Lower leg skin (tissue), 4 donors: ENCODE measurements at regions not wholly inside any gene's neighbourhood (a gene's known extent, or its start where the extent isn't known, plus 50 kb on each side); places are given as distances from the start of the nearest gene placed in this dataset.

Experiments
- DNase-seq, 2 donors: peaks; one replicate each; pipeline ENCODE4 v3.0.0-alpha.2; 2019; ENCODE audit warnings: low spot score in 2 of 2
- H3K4me3 ChIP-seq: fragments of 200-600 bp; sonication (generic); 2 replicates; pipeline ENCODE4 v1.5.1; 2017; ENCODE audit warnings: mild to moderate bottlenecking, low read depth; ENCODE audit not compliant: poor library complexity, severe bottlenecking
- POLR2A ChIP-seq, 2 donors: fragments of 450-650 bp; IDR thresholded peaks; one replicate each; pipeline ENCODE4 v1.6.1; 2016 to 2017; ENCODE audit warnings: antibody characterized with exemption in 2 of 2, mild to moderate bottlenecking in 1 of 2, moderate library complexity in 1 of 2
- WGBS, 2 donors: methylation state at CpG; one replicate each; pipeline ENCODE4 v1.1.5; 2018; 5-methylcytosine and 5-hydroxymethylcytosine counted together
- intact Hi-C: fragments of 100-400 bp; cut with DNase I; formaldehyde crosslinking; loops from one replicate; pipeline ENCODE4 v1.15.0; 2023; ENCODE audit warnings: low total_unique reads
- TF ChIP-seq, protein P1 (sequence below), 3 donors: fragments of 450-650 bp; IDR thresholded peaks; one replicate each; pipeline ENCODE4 v1.5.1; 2016; ENCODE audit warnings: antibody characterized with exemption in 3 of 3, mild to moderate bottlenecking in 3 of 3, moderate library complexity in 2 of 3

DNA sequence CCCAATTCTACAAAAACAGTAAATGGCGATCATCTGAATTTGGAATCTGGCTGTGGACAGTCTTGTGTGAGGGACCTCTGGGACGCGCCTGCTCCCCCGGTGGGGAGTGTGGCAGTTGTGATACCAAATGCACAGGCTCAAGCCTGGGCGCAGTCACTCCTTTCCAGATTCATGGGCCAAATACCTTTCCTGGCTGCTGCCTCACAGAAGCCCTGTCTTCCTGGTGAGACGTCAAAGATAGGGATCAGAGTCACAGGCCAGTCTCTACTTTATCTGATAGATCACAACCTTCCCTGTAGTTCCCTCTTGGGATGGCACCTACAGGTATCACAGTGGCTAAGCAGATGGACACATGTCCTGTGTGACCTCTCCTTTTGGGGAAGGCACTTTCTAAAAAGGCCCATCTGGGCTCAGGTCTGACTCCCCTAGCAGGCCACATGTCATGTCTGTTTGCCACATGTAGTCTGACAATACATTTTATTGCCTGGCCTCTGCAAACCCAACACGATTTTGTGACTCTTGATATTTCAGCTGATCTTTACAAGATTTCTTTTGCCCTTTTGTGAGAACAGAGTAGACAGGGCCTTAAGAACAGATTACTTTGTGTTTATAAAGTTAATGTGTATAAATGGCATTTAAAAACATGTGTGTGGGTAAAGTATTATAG, 150.1 kb downstream of the SNX10 start:
- 77 to 82% methylated on average over 7 of the region's 7 CpGs for WGBS, 2 donors
- TF ChIP-seq, protein P1, sequence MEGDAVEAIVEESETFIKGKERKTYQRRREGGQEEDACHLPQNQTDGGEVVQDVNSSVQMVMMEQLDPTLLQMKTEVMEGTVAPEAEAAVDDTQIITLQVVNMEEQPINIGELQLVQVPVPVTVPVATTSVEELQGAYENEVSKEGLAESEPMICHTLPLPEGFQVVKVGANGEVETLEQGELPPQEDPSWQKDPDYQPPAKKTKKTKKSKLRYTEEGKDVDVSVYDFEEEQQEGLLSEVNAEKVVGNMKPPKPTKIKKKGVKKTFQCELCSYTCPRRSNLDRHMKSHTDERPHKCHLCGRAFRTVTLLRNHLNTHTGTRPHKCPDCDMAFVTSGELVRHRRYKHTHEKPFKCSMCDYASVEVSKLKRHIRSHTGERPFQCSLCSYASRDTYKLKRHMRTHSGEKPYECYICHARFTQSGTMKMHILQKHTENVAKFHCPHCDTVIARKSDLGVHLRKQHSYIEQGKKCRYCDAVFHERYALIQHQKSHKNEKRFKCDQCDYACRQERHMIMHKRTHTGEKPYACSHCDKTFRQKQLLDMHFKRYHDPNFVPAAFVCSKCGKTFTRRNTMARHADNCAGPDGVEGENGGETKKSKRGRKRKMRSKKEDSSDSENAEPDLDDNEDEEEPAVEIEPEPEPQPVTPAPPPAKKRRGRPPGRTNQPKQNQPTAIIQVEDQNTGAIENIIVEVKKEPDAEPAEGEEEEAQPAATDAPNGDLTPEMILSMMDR (IDR thresholded peaks at IDR 0.05), result no peak
- TF ChIP-seq POLR2A (IDR thresholded peaks at IDR 0.05), result no peak
- DNase-seq, result no peak
- intact Hi-C loops, result no loop called here
- H3K4me3 ChIP-seq, result no peak overlapping the region

DNA sequence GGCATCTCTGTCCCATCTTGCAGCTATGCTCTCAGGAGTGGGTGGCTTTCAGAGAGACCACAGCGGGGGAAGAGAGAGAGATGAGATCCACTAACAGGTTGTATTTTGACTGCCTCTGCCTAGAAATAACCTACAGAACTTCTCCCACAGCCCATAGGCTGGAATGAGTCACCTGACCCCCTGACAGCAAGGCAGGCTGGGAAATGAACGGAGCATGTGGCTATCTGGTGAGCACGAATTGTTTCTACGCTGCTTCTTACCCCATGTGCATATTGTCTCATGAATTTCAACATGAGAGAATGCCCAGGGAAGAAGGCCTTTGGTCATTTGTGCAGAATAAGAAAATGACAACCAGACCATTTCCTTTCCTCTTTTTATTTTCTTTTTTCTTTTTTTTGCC, 151.3 kb downstream of the SNX10 start:
- no peak for TF ChIP-seq POLR2A (IDR thresholded peaks at IDR 0.05)
- TF ChIP-seq, protein P1 (IDR thresholded peaks at IDR 0.05), result no peak
- H3K4me3 ChIP-seq, result no peak overlapping the region
- DNase-seq, result no peak
- intact Hi-C loops, result no loop called here
- 95 to 98% methylated on average over 4 of the region's 4 CpGs for WGBS, 2 donors

DNA sequence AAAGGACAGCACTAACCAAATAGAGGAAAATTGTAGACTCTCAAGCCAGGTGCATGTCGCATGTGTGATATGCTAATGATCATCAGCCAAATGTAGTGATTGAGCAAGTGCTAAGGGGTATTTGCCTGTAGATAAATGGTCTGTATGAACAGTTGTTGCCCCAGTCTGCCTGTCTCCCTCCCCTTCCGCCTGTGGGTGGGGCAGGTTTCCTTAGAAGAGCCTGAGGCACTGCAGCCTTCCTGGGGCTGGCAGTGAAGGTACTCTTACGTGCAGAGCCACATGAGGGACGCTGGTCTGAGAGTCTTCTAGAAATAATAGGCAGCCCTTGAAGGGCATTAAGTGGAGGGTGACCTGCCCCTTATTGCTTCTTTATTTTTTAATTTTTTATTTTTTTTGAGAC, 152.1 kb downstream of the SNX10 start:
- TF ChIP-seq, protein P1 (IDR thresholded peaks at IDR 0.05), result no peak
- TF ChIP-seq POLR2A (IDR thresholded peaks at IDR 0.05), result no peak
- 58 to 73% methylated on average over 4 of the region's 4 CpGs for WGBS, 2 donors
- no peak for DNase-seq
- H3K4me3 ChIP-seq, result no peak overlapping the region
- intact Hi-C loops, result no loop called here

DNA sequence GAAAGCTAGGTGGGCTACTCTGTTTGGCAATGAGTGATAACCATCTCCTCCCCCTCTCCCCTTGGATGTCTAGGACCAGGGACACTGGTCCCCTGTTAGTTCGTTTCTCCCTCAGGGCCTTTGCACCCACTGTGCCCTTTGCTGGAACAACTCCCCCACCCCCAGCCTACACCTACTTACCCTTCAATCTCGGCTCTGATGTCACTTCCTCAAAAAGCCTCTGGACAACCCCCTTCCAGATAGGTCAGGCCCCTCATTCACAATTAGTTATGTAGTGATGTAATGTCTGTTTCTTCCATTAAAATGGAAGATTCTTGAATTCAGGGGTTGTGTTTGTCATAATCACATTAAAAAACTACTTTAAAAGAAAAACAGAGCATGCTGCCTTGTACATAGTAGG, 152.9 kb downstream of the SNX10 start:
- TF ChIP-seq, protein P1 (IDR thresholded peaks at IDR 0.05), result no peak
- TF ChIP-seq POLR2A (IDR thresholded peaks at IDR 0.05), result no peak
- no peak for DNase-seq
- no peak overlapping the region for H3K4me3 ChIP-seq
- intact Hi-C loops, result no loop called here
- 84 to 98% methylated on average over 2 of the region's 2 CpGs for WGBS, 2 donors

DNA sequence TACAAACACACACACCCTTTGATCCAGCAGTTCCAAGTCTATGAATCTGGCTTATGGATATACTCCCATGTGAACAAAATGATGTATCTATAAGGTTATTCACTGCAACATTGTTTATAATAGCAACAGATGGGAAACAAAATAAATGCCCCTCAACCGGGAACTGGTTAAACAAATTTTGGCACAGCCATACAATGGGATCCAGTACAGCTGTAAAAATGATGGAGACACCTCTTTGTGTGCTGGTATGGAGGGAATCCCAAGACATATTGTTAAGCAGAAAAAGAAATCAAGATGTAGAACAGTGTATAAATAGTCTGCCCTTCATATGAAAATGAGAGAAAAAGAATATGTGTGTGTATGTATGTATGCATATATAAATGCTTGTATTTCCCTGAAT, 155.5 kb downstream of the SNX10 start:
- H3K4me3 ChIP-seq, result no peak overlapping the region
- WGBS, 2 donors, result 57 to 73% methylated on average over 1 of the region's 1 CpG
- TF ChIP-seq POLR2A (IDR thresholded peaks at IDR 0.05), result no peak
- TF ChIP-seq, protein P1 (IDR thresholded peaks at IDR 0.05), result no peak
- intact Hi-C loops, result no loop called here
- DNase-seq, result no peak
